ENCODE measurements at regions not wholly inside any gene's neighbourhood (a gene's known extent, or its start where the extent isn't known, plus 50 kb on each side); places are given as distances from the start of the nearest gene placed in this dataset.
"Not testable (repeated sequence)": the region's sequence is repeated elsewhere in the genome, so short reads cannot be mapped to it uniquely, and the experiment has no call there.

- Histone ChIP-seq H3K27me3 (no peaks in the 10 kb centered on the region), H3K9me3 (peaks cover 0 to 13% (median 7%) of the 10 kb centered on the region in 12 donors), H3K4me3 (no peak overlapping the region), H3K4me1 (no peaks in the 10 kb centered on the region), H3K27ac (no peak overlapping the region), H3K36me3 (no peaks in the 10 kb centered on the region)
- intact Hi-C loops (cut with DNase I): no loop called here
- DNase-seq: no peak
- no peak for ATAC-seq
- TF ChIP-seq POLR2A (IDR thresholded peaks at IDR 0.05): no peak
- no peak for TF ChIP-seq CTCF (IDR thresholded peaks at IDR 0.05)
- 94 to 97% (median 96%) methylated on average over 6 to 7 of the region's 7 CpGs for WGBS, 4 donors
Observed at GRCh38 chr10:3564346-3565002, 220.5 kb downstream of the KLF6 start.

- 88 to 98% (median 93%) methylated on average over 3 of the region's 3 CpGs for WGBS, 4 donors
- no peaks in the 10 kb centered on the region for H3K27me3 ChIP-seq
- no peak overlapping the region for H3K4me3 ChIP-seq
- ATAC-seq (no peak), DNase-seq (no peak)
- peaks cover 0 to 13% (median 7%) of the 10 kb centered on the region in 12 donors for H3K9me3 ChIP-seq
- TF ChIP-seq CTCF (IDR thresholded peaks at IDR 0.05): no peak
- H3K4me1 ChIP-seq: no peaks in the 10 kb centered on the region
- no peaks in the 10 kb centered on the region for H3K36me3 ChIP-seq
- intact Hi-C loops (cut with DNase I): no loop called here
- no peak overlapping the region for H3K27ac ChIP-seq
Observed at GRCh38 chr10:3563298-3563697, 221.7 kb downstream of the KLF6 start.

- H3K36me3 ChIP-seq; H3K27me3 ChIP-seq; H3K9me3 ChIP-seq; ATAC-seq; H3K27ac ChIP-seq; H3K4me3 ChIP-seq; DNase-seq; H3K4me1 ChIP-seq; intact Hi-C loops (cut with DNase I): not testable (repeated sequence)
- WGBS, 4 donors: 79 to 90% (median 86%) methylated on average over 2 to 3 of the region's 3 CpGs
Observed at GRCh38 chr10:3560628-3561027, 224.4 kb downstream of the KLF6 start.

GRCh38 chr10:3559527-3559926 is 225.5 kb downstream of the KLF6 start:
- H3K36me3 ChIP-seq: no peaks in the 10 kb centered on the region
- H3K4me1 ChIP-seq: no peaks in the 10 kb centered on the region
- 93 to 98% (median 94%) methylated on average over 3 of the region's 3 CpGs for whole genome bisulfite sequencing, 4 donors
- no peak overlapping the region for H3K27ac ChIP-seq
- no peaks in the 10 kb centered on the region for H3K9me3 ChIP-seq
- DNase-seq (no peak), ATAC-seq (no peak)
- intact Hi-C loops (cut with DNase I): no loop called here
- no peak overlapping the region for H3K4me3 ChIP-seq
- H3K27me3 ChIP-seq: no peaks in the 10 kb centered on the region
- no peak for TF ChIP-seq CTCF (IDR thresholded peaks at IDR 0.05)
- no peak for TF ChIP-seq POLR2A (IDR thresholded peaks at IDR 0.05)

- ATAC-seq (no peak), DNase-seq (no peak)
- no peak for TF ChIP-seq CTCF (IDR thresholded peaks at IDR 0.05)
- H3K4me3 ChIP-seq: no peak overlapping the region
- H3K36me3 ChIP-seq: no peaks in the 10 kb centered on the region
- intact Hi-C loops (cut with DNase I): no loop called here
- no peaks in the 10 kb centered on the region for H3K9me3 ChIP-seq
- H3K27me3 ChIP-seq: no peaks in the 10 kb centered on the region
- peaks cover 0 to 3% (median 0%) of the 10 kb centered on the region in 12 donors for H3K4me1 ChIP-seq
- no peak overlapping the region for H3K27ac ChIP-seq
- 89 to 100% (median 95%) methylated on average over 2 of the region's 2 CpGs for WGBS, 4 donors
Observed at GRCh38 chr10:3559011-3559410, 226.0 kb downstream of the KLF6 start.

- intact Hi-C loops (cut with DNase I); DNase-seq; H3K27me3 ChIP-seq; H3K9me3 ChIP-seq; H3K36me3 ChIP-seq; H3K4me1 ChIP-seq: not testable (repeated sequence)
- ATAC-seq: peak in 1 of 4 donors; percentile 44
- H3K27ac ChIP-seq: peak overlapping the region in 3 of 12 donors; percentile 12 to 39 (median 27)
- peak overlapping the region in 3 of 12 donors; percentile 19 to 26 (median 22) for H3K4me3 ChIP-seq
- WGBS, 4 donors: 60 to 90% (median 85%) methylated on average over 43 to 46 of the region's 46 CpGs
Observed at GRCh38 chr10:3556191-3557017, 228.6 kb downstream of the KLF6 start.

Data from heart left ventricle (tissue), 16 donors.